ENCODE measurements at regions not wholly inside any gene's neighbourhood (a gene's known extent, or its start where the extent isn't known, plus 50 kb on each side); places are given as distances from the start of the nearest gene placed in this dataset.
"Not testable (repeated sequence)": the region's sequence is repeated elsewhere in the genome, so short reads cannot be mapped to it uniquely, and the experiment has no call there.

GRCh38 chr11:109051200-109051599 is 370.8 kb upstream of the C11orf87 start:
- BruUV-seq (replicated peaks): no TSS peak
- Mint-ChIP-seq H3K4me3 (ENCODE audit: low read depth, unreplicated experiment) (no peak overlapping the region), H3K27me3 (ENCODE audit: unreplicated experiment) (no peaks in the 10 kb centered on the region), H3K9me3 (ENCODE audit: low read depth, unreplicated experiment) (no peaks in the 10 kb centered on the region), H3K4me1 (ENCODE audit: low read depth, unreplicated experiment) (no peaks in the 10 kb centered on the region), H3K36me3 (ENCODE audit: insufficient read depth, unreplicated experiment) (no peaks in the 10 kb centered on the region), H3K27ac (ENCODE audit: unreplicated experiment) (no peak overlapping the region)
- intact Hi-C loops (cut with micrococcal nuclease; ENCODE audit: unreplicated experiment): no loop called here
- no peak for TF ChIP-seq CTCF (IDR thresholded peaks at IDR 0.05; ENCODE audit: unreplicated experiment)
- no peak for DNase-seq
- CTCF ChIA-PET: no interaction called here

- intact Hi-C loops (cut with micrococcal nuclease; ENCODE audit: unreplicated experiment): no loop called here
- CTCF ChIA-PET: interaction anchor here (0.8 kb wide), 1 partner anchor 12 kb away, joined by 4 read pairs; no protein-coding TSS in a partner anchor
- no TSS peak for BruUV-seq (replicated peaks)
- Mint-ChIP-seq H3K27me3 (ENCODE audit: unreplicated experiment) (no peaks in the 10 kb centered on the region), H3K4me1 (ENCODE audit: low read depth, unreplicated experiment) (no peaks in the 10 kb centered on the region), H3K9me3 (ENCODE audit: low read depth, unreplicated experiment) (no peaks in the 10 kb centered on the region), H3K36me3 (ENCODE audit: insufficient read depth, unreplicated experiment) (no peaks in the 10 kb centered on the region), H3K4me3 (ENCODE audit: low read depth, unreplicated experiment) (no peak overlapping the region), H3K27ac (ENCODE audit: unreplicated experiment) (no peak overlapping the region)
- no peak for DNase-seq
- TF ChIP-seq CTCF (IDR thresholded peaks at IDR 0.05; ENCODE audit: unreplicated experiment): no peak
Measured at GRCh38 chr11:109059402-109059801, 362.6 kb upstream of the C11orf87 start.

DNA sequence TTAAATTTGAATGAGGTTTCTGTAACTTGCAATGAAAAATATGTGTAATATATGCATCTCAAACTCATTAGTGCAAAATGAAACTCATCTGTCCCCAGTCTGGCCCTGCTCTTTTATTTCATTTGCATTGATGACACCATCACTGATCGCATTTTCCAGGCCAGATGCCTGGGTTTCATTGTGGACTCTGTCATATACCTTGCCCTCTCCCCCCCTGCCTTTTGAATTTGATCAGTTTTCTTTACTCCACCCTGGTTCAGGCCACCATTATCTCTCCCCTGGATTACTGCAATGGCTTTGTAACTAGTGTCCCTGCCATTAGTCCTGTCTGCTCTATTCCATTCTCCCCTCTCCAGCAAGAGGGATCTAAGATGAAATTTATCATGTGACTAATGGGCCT is 360.6 kb upstream of the C11orf87 start:
- no peak for TF ChIP-seq CTCF (IDR thresholded peaks at IDR 0.05; ENCODE audit: unreplicated experiment)
- Mint-ChIP-seq H3K27me3 (ENCODE audit: unreplicated experiment) (no peaks in the 10 kb centered on the region), H3K9me3 (ENCODE audit: low read depth, unreplicated experiment) (no peaks in the 10 kb centered on the region), H3K27ac (ENCODE audit: unreplicated experiment) (no peak overlapping the region), H3K36me3 (ENCODE audit: insufficient read depth, unreplicated experiment) (no peaks in the 10 kb centered on the region), H3K4me1 (ENCODE audit: low read depth, unreplicated experiment) (no peaks in the 10 kb centered on the region), H3K4me3 (ENCODE audit: low read depth, unreplicated experiment) (no peak overlapping the region)
- CTCF ChIA-PET: no interaction called here
- DNase-seq: no peak
- no TSS peak for BruUV-seq (replicated peaks)
- intact Hi-C loops (cut with micrococcal nuclease; ENCODE audit: unreplicated experiment): no loop called here

DNA sequence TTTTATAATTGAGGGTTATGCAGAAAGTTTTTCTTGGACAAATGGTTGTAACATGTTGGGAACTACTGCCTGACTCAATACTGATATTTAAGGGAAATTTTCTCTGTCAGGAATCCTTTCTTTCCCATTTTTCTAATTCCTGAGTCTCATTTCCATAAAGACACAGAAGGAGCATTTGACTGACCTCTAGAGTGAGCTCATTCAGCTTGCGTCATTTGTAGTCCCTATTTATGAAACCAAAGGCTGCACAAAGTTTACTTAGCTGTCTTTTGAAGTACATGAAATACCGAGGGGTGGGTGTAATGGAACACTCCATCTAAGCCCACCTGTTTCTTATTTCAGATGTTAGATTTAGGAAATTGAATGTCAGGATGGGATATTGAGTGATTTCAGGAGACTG is 359.5 kb upstream of the C11orf87 start:
- DNase-seq: no peak
- no peak overlapping the region for H3K4me3 Mint-ChIP-seq (ENCODE audit: low read depth, unreplicated experiment)
- H3K27me3 Mint-ChIP-seq (ENCODE audit: unreplicated experiment): no peaks in the 10 kb centered on the region
- intact Hi-C loops (cut with micrococcal nuclease; ENCODE audit: unreplicated experiment): no loop called here
- H3K9me3 Mint-ChIP-seq (ENCODE audit: low read depth, unreplicated experiment): no peaks in the 10 kb centered on the region
- H3K4me1 Mint-ChIP-seq (ENCODE audit: low read depth, unreplicated experiment): no peaks in the 10 kb centered on the region
- no peak overlapping the region for H3K27ac Mint-ChIP-seq (ENCODE audit: unreplicated experiment)
- CTCF ChIA-PET: no interaction called here
- H3K36me3 Mint-ChIP-seq (ENCODE audit: insufficient read depth, unreplicated experiment): no peaks in the 10 kb centered on the region
- no peak for TF ChIP-seq CTCF (IDR thresholded peaks at IDR 0.05; ENCODE audit: unreplicated experiment)
- BruUV-seq (replicated peaks): no TSS peak

GRCh38 chr11:109062871-109063270 is 359.1 kb upstream of the C11orf87 start:
- H3K4me3 Mint-ChIP-seq (ENCODE audit: low read depth, unreplicated experiment): no peak overlapping the region
- no TSS peak for BruUV-seq (replicated peaks)
- H3K9me3 Mint-ChIP-seq (ENCODE audit: low read depth, unreplicated experiment): no peaks in the 10 kb centered on the region
- no peaks in the 10 kb centered on the region for H3K36me3 Mint-ChIP-seq (ENCODE audit: insufficient read depth, unreplicated experiment)
- DNase-seq: no peak
- no peaks in the 10 kb centered on the region for H3K27me3 Mint-ChIP-seq (ENCODE audit: unreplicated experiment)
- intact Hi-C loops (cut with micrococcal nuclease; ENCODE audit: unreplicated experiment): no loop called here
- CTCF ChIA-PET: no interaction called here
- no peaks in the 10 kb centered on the region for H3K4me1 Mint-ChIP-seq (ENCODE audit: low read depth, unreplicated experiment)
- no peak for TF ChIP-seq CTCF (IDR thresholded peaks at IDR 0.05; ENCODE audit: unreplicated experiment)
- no peak overlapping the region for H3K27ac Mint-ChIP-seq (ENCODE audit: unreplicated experiment)

- H3K9me3 Mint-ChIP-seq (ENCODE audit: low read depth, unreplicated experiment); DNase-seq; H3K36me3 Mint-ChIP-seq (ENCODE audit: insufficient read depth, unreplicated experiment); H3K27me3 Mint-ChIP-seq (ENCODE audit: unreplicated experiment); H3K4me1 Mint-ChIP-seq (ENCODE audit: low read depth, unreplicated experiment); BruUV-seq (replicated peaks); H3K27ac Mint-ChIP-seq (ENCODE audit: unreplicated experiment); intact Hi-C loops (cut with micrococcal nuclease; ENCODE audit: unreplicated experiment); CTCF ChIA-PET; H3K4me3 Mint-ChIP-seq (ENCODE audit: low read depth, unreplicated experiment): not testable (repeated sequence)
Measured at GRCh38 chr11:109064618-109065311, 357.2 kb upstream of the C11orf87 start.
